ENCODE measurements at regions not wholly inside any gene's neighbourhood (a gene's known extent, or its start where the extent isn't known, plus 50 kb on each side); places are given as distances from the start of the nearest gene placed in this dataset.
A peak's percentile ranks its signal among the peaks of the same experiment; 100 is the strongest.
"Not testable (repeated sequence)": the region's sequence is repeated elsewhere in the genome, so short reads cannot be mapped to it uniquely, and the experiment has no call there.

DNA sequence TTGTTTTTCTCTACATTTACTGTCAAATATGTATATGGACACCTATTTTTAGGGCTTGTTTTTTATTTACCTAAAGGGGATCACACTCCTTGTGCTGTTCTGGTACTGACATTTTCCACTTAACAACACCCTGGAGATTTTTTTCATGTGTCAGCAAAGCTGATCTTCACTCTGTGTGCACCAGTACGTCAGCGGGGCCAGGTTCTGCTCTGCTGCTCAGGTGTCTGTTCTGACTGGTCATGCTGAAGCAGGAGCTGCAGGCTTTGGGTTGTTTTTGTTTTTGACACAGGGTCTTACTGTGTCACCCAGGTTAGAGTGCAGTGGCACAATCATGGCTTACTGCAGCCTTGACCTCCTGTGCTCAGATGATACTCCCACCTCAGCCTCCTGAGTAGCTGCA is 81.9 kb upstream of the CCND2 start:
- no peak for DNase-seq (ENCODE audit: low read depth in 2 of 2)

DNA sequence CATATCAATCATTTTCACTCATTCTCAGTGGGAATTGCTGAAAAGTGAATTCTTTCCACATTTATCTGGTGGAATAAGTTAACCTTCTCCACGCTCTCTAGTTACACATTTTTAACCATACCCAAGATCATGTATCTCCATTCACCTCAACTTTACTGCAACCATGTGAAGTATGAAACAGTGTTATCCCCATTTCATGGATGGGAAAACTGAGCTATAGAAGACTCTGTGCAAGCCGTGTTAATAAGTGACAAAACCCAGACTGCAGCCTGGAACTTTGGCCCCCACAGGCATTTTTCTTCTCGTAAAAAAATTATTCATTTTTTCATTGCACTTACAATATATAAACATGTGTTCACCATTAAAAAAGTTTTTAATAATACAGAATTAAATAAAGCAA is 82.4 kb upstream of the CCND2 start:
- DNase-seq (ENCODE audit: low read depth in 2 of 2): no peak

GRCh38 chr12:4190366-4191063 is 83.0 kb upstream of the CCND2 start:
- DNase-seq (ENCODE audit: low read depth in 2 of 2): peak; percentile 14 to 16

GRCh38 chr12:4189721-4190120 is 83.8 kb upstream of the CCND2 start:
- no peak for DNase-seq (ENCODE audit: low read depth in 2 of 2)

- no peak for DNase-seq (ENCODE audit: low read depth in 2 of 2)
These were observed 85.6 kb upstream of the CCND2 start for GRCh38 chr12:4187916-4188315.

GRCh38 chr12:4187315-4187714 is 86.2 kb upstream of the CCND2 start:
- not testable (repeated sequence) for DNase-seq (ENCODE audit: low read depth in 2 of 2)

DNA sequence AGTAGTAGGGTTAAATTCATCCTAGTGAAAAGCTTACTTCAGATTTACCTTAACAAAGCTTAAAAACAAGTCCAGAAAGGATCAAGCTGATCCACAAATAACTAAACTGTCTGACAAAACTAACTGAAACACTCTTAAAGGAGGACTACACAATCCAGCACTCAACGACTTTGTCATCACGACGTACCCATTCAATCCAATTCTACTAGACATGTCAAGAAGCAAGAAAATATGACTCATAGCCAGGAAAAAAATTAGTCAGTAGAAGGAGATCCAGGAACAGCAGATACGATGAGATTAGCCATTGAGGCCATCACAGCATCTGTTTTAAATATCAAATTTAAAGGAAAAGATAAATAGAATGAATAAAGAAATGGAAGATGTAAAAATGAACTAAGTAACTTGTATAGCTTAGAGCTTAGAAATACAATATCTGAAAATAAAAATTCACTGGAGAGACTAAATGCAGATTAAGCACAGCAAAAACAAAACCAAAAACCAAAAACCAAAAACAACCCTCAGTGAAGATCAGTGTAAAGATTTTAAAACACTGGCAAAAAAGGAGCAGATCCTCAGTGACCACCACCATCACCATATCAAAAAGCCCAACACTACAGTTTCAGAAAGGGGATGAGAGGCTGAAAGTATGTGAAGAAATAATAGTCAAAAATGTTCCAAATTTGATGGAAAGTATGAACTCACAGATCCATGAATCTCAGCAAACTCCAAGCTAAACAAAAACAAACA is 95.0 kb upstream of the CCND2 start:
- DNase-seq (ENCODE audit: low read depth in 2 of 2): no peak

DNA sequence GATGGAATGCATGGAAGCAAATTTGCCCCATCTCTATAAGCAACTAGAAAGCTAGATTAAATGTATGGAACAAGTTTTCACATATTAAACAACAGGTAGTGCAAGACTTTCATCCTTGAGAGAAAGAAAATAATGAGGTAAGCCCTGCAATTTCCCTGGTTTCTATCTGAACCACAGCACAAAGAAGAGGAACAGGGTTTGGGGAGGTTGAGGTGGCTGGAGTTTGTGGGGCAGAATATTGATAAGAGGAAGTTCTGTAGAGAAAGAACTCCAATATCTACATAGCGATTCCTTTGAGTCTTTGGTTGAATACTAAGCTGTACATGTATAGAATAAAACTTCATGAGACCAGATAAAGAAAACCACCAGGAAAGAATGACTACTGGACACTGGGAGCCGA is 96.3 kb upstream of the CCND2 start:
- DNase-seq (ENCODE audit: low read depth in 2 of 2): no peak

GRCh38 chr12:4176168-4176567 is 97.4 kb upstream of the CCND2 start:
- DNase-seq (ENCODE audit: low read depth in 2 of 2): no peak

DNA sequence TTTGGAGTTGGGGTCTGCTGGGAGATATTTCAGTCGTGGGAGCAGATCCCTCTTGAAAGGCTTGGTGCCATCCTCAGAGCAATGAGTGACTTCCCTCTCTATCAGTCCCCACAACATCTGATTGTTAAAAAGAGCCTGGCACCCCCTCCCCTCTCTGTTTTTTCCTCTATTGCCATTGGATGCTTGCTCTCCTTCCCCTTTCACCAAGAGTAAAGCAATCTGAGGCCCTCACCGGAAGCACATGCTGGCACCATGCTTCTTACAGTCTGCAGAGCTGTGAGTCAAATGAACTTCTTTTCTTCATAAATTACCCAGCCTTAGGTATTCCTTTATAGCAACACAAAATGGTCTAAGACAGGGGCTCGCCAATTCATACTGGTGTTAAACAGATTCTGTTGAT is 99.1 kb upstream of the CCND2 start:
- no peak for DNase-seq (ENCODE audit: low read depth in 2 of 2)

GRCh38 chr12:4172999-4173398 is 100.6 kb upstream of the CCND2 start:
- DNase-seq (ENCODE audit: low read depth in 2 of 2): no peak

DNA sequence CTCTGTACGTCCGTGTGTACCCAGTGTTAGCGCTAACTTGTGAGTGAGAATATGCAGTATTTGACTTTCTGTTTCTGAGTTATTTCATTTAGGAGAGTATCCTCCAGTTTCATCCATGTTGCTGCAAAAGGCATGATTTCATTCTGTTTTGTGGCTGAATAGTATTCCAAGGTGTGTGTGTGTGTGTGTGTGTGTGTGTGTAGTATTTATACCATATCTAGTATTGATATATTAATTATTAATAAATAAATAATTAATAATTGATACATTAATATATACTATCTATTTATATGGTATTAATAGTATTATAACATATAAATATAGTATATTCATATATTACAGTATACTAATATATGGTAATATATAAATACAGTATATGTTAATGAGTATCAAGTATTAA is 101.8 kb upstream of the CCND2 start:
- no peak for DNase-seq (ENCODE audit: low read depth in 2 of 2)

GRCh38 chr12:4169959-4170358 is 103.6 kb upstream of the CCND2 start:
- no peak for DNase-seq (ENCODE audit: low read depth in 2 of 2)

- DNase-seq (ENCODE audit: low read depth in 2 of 2): no peak
These were observed 104.0 kb upstream of the CCND2 start for GRCh38 chr12:4169531-4169930.

DNA sequence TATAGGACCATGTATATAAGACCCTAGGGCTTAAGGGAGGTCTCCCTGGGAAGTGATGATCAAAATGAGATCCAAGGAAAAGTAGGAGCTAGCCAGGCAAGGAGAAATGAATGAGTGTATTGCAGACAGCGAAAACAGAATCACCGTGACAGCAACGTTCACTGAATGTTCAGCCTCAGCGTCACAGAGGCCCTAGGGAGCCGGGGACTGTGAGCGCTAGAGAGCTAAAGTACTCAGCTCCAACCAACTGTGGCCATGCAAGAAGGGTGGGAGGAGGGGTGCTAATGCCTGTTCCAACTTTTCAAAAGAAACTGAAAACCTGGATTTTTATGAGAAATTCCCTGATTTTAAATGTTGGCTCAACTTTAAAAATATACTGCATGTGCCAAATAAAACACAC is 105.5 kb upstream of the CCND2 start:
- DNase-seq (ENCODE audit: low read depth in 2 of 2): no peak

DNA sequence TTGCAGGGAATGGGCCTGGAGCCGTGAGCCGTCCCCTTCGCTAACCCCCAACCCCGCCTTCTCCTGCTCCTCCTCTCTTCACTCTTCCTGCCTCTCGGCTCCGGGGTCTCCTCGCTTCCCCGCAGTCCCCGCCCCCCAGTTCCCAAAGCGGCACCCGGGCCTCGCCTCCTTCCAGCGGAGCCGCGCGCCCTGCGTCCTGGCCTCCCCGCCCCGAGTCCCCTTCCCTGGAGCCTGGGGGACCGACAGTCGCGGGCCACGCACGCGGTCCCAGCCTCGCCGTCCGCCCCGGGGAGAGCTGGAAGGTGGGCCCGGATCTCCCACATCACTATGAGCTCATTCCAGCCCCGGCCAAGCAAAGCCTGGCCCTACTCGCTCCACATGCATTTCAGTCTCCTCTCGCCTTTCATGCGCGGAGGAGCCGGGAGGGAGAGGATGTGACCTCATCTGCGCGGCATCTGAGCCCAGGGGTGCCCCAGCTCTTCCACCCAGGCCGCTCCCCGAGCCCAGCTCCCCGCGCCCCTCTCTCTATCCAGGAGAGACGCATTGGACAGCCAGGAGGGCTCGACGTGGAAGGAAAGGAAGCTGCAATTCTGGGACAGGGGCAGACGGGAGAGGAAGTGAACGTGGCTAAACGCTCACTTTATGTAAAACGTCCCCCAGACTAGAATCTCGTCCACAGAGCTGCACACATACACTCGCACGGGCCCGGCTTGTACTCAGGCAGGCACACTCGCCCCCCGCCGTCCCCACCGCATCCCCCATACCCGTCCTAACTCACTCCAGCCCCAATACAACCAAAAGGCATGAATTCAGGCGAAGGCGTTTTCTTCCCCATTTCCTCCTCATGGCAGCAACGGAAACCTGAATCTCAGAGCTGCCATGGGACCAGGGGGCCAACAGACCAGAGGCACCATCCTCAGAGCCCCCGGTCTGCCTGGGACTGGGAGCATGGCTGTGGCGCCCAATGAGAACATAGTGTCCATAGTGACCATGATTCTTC is 108.7 kb upstream of the CCND2 start:
- peak; percentile 66 to 73 for DNase-seq (ENCODE audit: low read depth in 2 of 2)

DNA sequence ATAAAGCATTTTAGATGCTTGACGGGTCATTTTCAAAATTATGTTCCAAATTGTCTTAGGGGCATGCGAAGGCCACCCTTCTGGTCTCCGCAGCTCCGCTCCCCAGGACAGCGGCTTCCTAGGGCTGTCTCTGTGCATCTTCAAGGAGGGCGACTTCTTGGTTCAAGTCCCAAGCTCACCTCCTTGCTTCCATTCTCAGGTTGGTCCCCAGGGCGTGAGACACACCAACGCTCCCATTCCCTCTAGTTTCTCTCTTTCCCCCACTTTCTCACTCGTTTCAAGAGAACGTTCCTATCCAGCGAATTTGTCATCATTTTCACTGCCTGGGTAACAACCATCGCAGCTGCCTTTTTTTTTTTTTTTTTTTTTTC is 109.4 kb upstream of the CCND2 start:
- DNase-seq (ENCODE audit: low read depth in 2 of 2): no peak

DNA sequence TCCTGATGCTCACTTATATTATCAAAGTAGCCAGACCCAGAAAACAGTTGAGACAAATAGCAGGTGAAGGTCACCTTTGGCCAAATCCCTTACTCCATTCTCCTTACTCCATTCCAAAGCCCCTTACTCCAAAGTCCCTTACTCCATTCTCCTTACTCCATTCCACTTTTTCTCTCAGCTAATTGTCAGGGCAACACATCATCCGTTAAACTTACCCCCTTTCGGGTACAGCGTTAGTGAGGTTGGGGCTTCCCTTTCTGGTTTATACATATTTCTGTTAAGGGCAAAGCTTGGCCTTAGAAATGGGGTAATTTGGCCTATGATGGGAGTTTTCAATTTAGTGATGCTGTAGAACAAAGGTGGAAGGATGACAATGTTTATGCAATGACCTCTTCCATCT is 111.8 kb upstream of the CCND2 start:
- no peak for DNase-seq (ENCODE audit: low read depth in 2 of 2)

DNA sequence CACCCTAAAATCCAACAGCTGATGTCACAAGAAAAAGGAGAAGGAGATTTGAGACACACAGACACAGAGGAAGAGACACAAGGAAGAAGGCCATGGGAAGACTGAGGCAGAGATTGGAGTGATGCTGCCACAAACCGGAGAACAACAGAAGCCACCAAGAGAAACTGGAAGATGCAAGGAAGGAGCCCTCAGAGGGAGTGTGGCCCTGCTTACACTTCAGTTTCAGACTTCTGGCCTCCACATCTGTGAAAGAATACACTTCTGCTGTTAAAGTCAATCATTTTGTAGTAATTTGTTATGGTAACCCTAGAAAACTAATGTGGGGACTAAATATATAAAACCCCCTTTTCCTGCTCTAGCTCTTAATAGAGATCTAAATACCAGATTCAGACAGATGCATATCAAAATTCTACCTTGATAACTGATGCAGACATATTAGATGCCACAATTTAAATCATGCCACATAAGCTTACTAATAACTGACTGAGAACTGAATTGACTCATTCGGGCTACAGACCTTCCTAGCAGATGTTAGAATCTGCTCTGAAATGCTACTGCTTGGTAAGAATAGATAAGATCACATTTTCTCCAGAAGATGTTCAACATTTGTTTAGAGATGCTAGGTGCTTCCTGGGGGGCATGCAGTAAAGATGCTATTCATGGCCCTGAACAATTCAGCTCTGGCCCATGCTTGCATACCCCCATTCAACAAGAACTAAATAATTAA is 113.1 kb upstream of the CCND2 start:
- DNase-seq (ENCODE audit: low read depth in 2 of 2): no peak

- DNase-seq (ENCODE audit: low read depth in 2 of 2): no peak
These were observed 113.7 kb upstream of the CCND2 start for GRCh38 chr12:4159851-4160250.

DNA sequence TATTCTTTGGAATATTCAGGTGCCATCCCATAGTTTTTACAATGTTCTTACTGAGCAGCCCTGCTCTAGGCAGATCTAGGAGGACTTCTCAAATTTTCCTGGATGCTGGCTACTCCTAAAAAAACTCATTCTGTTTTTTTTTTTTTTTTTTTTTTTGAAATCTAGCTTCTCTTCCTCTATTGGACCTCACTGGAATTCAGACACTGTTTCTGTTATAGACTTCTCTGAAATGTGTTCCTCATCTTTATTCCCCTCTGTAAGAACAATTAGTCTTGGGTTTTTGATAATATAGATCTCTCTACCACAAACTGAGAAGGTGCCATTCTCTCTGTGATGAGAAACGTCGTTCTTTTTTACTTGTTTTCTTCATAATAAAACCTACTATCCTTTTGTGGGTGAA is 115.3 kb upstream of the CCND2 start:
- DNase-seq (ENCODE audit: low read depth in 2 of 2): no peak

DNA sequence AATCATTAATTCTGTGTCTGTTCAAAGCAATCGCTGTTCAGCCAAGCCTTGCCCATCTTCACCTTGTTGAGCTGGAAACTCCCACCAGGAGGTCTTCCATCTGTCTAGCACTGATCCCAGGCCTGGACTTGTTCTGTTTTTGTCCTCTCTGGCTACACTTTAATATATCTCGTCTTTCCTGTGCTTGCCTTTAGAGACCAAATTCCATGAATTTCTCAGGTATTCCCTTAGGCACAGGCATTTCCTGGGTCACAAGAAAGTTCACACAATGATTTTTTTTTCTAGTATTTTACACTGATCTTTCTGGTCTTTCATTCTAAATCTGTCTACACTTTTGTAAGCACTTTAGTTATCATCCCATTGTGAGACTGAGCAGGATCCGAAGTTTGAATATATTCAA is 116.4 kb upstream of the CCND2 start:
- DNase-seq (ENCODE audit: low read depth in 2 of 2): no peak

All from fibroblast of skin of left biceps (primary cell).